HG03558 (cell line): ENCODE measurements at regions not wholly inside any gene's neighbourhood (a gene's known extent, or its start where the extent isn't known, plus 50 kb on each side); places are given as distances from the start of the nearest gene placed in this dataset.
"Not testable (repeated sequence)": the region's sequence is repeated elsewhere in the genome, so short reads cannot be mapped to it uniquely, and the experiment has no call there.

Experiments
- ATAC-seq: cut with Tn5 transposase; IDR thresholded peaks from one replicate; pipeline ENCODE4 v1.9.1; 2021; ENCODE audit warnings: moderate number of reproducible peaks; ENCODE audit not compliant: unreplicated experiment; ENCODE audit errors: extremely low read depth

DNA sequence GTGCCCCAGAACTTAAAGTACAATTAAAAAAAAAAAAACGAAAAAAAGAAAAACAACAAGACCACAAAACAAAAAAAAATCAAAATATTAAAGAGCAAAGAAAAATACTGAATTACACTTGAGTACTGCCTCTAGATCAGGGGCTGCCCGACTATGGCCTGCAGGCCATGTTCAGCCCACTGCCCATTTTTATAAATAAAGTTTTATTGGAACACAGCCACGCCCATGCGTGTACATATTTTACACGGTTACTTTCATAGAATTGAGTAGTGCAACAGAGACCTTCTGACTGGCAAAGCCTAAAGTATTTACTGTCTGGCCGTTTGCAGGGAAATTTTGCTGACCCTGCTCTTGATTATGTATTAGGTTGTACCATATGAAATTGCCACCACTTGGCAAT lies 130.5 kb downstream of the ATXN3L start:
- no peak for ATAC-seq

GRCh38 chrX:13188731-13189309 lies 131.0 kb downstream of the ATXN3L start:
- no peak for ATAC-seq

DNA sequence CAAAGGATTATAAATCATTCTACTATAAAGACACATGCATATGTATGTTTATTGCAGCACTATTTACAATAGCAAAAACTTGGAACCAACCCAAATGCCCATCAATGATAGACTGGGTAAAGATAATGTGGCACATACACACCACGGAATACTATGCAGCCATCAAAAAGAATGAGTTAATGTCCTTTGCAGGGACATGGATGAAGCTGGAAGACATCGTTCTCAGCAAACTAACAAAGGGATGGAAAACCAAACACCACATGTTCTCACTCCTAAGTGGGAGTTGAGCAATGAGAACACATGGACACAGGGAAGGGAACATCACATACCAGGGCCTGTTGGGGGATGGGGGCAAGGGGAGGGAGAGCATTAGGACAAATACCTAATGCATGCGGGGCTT lies 133.2 kb downstream of the ATXN3L start:
- ATAC-seq = not testable (repeated sequence)

DNA sequence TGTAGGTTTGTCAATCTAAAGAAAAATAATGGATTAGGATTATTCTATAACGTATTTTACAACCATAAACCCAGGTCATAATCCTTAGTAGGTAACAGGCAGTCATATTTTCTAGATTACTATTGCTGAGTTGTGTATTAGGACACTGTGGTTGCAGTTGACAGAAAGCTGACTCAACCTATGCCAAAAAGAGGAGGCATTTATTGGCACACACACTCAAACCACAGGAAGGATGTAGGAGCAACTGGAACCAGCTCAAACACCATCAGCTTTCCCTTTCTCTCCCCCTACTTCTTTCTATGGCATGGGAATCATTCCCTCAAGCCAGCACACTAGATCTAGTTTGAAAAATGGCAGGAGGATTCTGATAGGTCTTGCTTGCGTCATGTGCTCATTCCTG lies 136.4 kb upstream of the FAM9C start:
- ATAC-seq = no peak

GRCh38 chrX:13179586-13179985 lies 135.2 kb upstream of the FAM9C start:
- no peak for ATAC-seq

DNA sequence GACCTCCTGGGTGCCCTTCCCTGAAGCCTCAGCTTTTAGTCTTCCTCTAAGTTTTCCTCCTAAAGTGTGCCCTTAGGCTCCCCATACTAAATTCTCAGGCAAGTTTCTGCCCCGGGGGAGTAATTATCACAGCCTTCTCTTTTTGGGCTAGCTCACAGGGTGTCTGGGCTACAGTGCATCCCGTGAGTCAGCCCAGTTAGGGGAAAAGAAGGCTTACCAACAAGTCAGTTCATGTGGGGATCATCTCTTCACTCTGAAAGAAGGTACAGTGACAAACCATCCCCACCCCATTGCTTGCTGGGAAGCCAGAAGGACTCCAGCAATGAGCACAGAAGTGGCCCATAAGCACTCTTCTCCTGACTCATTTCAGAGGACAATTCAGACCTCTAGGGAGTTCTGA lies 134.7 kb upstream of the FAM9C start:
- ATAC-seq = no peak

DNA sequence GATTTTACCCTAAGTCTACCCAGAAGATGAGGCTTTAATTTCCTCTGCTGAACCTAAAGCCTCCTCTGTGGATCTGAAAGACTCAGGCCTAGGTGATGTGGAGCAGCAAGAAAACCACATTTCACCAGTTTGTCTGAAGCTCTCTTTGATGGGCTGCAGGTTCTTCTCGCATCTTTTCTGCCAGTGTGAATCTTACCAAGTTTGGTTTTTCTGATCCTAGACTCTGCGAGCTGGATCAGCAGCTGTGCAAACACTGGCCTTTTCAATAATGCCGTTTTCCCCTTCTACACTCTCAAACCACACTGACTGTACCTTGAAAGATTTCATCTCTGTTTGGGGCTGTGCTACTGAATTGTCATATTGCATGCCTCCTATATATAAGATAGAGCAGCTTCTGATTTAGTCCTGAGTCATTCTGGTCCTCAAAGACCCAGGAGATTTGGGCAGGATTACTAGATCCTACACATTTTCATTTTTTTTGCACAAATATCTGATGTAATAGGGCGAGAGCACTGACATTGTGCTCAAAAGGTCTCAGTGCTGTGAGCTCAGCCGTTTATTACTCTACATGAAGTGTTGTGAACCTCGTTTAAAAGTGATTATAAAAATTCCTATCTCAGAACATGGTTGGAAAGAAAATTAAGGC lies 133.6 kb upstream of the FAM9C start:
- ATAC-seq = no peak

- ATAC-seq = no peak
Measured at GRCh38 chrX:13175056-13175455, 130.6 kb upstream of the FAM9C start.

GRCh38 chrX:13170966-13171558 lies 126.6 kb upstream of the FAM9C start:
- ATAC-seq = no peak

GRCh38 chrX:13169684-13170083 lies 125.3 kb upstream of the FAM9C start:
- no peak for ATAC-seq

DNA sequence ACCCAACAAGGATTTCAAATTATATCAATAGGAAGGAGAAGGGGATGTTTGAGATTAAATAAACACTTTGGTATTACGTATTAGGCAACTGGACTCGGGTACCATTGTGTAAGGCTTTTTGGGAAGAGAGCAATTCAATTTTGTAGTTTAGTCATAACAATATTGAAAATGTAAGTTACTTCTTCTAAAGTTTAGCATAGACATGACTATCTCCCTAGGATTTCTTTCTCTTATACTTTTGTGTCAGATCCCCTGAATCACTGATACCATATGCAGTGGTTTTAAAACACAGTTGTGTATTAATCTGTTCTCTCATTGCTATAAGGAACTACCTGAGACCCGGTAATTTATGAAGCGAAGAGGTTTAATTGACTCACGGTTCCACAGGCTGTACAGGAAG lies 123.8 kb upstream of the FAM9C start:
- ATAC-seq = no peak

GRCh38 chrX:13167481-13168231 lies 123.2 kb upstream of the FAM9C start:
- no peak for ATAC-seq

DNA sequence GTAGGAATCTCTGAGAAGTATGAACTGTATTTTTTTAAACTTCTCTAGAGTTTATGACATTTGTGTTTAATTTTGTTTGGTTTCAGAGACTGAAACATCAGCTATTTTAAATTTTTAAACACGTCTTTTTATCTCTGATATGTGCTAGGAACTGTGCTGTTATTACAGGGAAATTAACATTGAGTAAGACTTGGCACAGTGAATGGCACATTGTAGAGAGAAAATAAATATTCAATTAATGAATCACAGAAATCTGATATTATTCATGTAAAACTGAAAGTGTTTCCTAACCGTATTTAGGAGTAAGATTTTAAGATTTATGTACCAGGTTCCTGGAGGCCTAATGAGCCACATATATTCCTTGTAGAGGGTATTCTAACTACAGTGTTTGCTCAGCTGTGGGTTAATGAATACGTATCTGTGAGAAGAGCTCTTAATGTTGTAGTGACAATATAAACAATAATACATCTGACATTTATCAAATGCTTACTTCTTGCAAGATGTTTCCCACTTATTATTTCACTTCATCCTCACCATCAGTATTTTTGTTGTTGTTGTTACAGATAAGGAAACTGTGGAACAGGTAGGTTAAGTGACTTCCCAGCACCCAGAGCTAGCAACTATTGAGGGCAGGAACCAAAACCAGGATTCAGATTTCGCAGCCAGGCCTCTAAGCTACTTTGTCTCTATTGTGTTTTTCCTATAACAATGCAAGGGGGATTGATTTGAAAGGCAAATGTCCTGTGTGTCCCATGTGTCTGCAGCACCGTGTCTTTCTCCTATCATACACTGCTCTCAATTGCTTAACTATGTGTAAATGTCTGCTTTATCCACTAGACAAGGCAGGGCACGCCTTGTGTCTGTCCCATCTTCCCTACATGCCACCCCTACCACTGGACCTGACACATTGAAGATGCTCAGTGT lies 121.1 kb upstream of the FAM9C start:
- ATAC-seq = no peak

GRCh38 chrX:13164611-13165010 lies 120.2 kb upstream of the FAM9C start:
- no peak for ATAC-seq

DNA sequence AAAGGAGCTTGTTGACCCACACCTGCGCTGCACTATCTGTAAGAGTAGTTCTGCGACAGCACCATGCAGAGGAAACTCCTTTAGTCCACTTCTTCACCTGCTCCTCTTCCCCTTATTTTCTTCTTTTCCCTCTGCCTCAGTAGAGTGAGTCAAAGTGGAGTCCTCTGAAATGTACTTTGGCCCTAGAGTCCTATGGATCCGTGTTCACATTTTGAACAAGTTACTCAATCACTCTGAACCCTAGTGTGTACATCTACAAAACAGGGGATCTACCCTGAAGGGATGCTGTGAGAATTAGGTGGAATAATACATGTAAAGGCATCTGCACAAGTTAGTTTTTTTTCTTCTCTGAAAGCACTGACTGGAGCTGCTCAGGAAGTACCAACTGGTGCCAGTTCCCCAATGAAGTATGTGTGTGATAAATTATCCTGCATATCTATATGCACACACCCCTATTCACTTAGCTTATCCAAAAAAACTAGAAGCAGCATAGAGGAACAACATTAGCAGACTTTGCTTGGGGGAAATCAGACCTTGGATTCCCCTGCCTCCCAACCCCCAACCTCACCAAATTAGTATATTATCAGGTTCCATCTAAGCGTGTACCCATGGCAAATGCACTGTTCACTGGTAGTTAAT lies 118.5 kb upstream of the FAM9C start:
- ATAC-seq = no peak

- no peak for ATAC-seq
Measured at GRCh38 chrX:13159886-13160285, 115.5 kb upstream of the FAM9C start.

DNA sequence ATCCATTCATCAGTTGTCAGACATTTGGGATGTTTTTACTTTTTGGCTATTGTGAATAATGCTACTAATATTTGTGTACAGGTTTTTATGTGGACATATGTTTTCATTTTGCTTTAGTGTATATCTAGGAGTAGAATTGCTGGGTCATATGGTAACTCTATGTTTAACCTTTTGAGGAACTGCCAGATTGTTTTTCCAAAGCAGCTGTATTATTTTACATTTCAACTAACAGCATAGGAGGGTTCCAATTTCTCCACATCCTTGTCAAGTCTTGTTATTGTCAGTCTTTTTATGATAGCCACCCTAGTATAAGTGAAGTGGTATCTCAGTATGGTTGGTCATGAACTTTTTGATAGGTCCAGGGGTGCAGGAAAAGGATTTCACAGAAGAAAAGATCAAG lies 114.5 kb upstream of the FAM9C start:
- ATAC-seq = no peak

GRCh38 chrX:13155550-13155949 lies 111.1 kb upstream of the FAM9C start:
- ATAC-seq = not testable (repeated sequence)

DNA sequence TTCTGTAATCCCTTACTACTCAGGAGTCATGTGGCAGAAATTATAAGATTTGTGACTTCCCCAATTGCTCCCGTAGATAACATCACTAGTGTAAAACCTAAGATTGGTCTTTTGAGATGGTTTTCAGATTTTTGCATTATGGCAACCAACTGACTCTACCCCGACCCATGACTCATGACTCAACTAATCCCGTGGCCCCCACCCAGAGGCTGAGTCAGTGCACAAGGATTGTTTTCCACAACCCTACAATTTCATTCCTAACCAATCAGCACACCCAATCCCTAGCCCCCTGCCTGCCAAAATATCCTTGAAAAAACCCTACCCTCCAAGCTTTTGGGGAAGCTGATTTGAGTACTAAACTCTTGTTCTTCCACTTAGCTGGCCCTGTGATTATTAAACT lies 109.4 kb upstream of the FAM9C start:
- no peak for ATAC-seq
